OCI-LY7 (cell line): ENCODE measurements at regions not wholly inside any gene's neighbourhood (a gene's known extent, or its start where the extent isn't known, plus 50 kb on each side); places are given as distances from the start of the nearest gene placed in this dataset.

Experiments
- CTCF ChIP-seq: fragments of 200-600 bp; sonication (generic); conservative IDR thresholded peaks from 2 replicates; pipeline ENCODE4 v1.5.1; 2014; ENCODE audit warnings: mild to moderate bottlenecking, antibody characterized with exemption, low read length, moderate library complexity, mixed read lengths
- EZH2phosphoT487 ChIP-seq: fragments of 200-600 bp; sonication (generic); IDR thresholded peaks from 2 replicates; pipeline ENCODE4 v1.6.1; 2018; ENCODE audit warnings: low read depth, borderline replicate concordance, mild to moderate bottlenecking, mixed run types, antibody characterized with exemption, low read length, moderate library complexity, mixed read lengths

- TF ChIP-seq EZH2phosphoT487 = no peak
- TF ChIP-seq CTCF = no peak
These were observed 219.0 kb downstream of the OSR1 start for GRCh38 chr2:19139386-19139785.
